Endothelial cell of umbilical vein (primary cell): ENCODE measurements at regions not wholly inside any gene's neighbourhood (a gene's known extent, or its start where the extent isn't known, plus 50 kb on each side); places are given as distances from the start of the nearest gene placed in this dataset.

Experiments used
- BruUV-seq: library from RNA; stranded (reverse); fragments of 400-500 nt; replicated peaks from 2 replicates; lab custom pipeline; 2021; lab: Mats Ljungman, UMichigan
- CTCF ChIA-PET: fragments of 300-600, 350-600 bp; sonication (Branson Sonifier 250); formaldehyde crosslinking; loops from one replicate; lab custom pipeline; 2021; ENCODE audit warnings: antibody characterized with exemption, inconsistent platforms; lab: Charles Lee
- POLR2A ChIA-PET: fragments of 300-600, 350-600 bp; sonication (Branson Sonifier 250); formaldehyde crosslinking; loops from one replicate; lab custom pipeline; 2021; ENCODE audit warnings: antibody characterized with exemption, inconsistent platforms; lab: Charles Lee
- DNase-seq: peaks from one replicate; pipeline ENCODE4 v3.0.0-alpha.2; 2011; ENCODE audit warnings: low read depth, low spot score
- FAIRE-seq: peaks from 2 replicates; lab custom pipeline; 2011; peaks lifted over from hg19 to GRCh38; lab: Jason Lieb, UNC
- H2AFZ ChIP-seq: 2 replicates; pipeline ENCODE4 v1.6.0; 2012; ENCODE audit warnings: low read depth, low read length, control low read depth, inconsistent platforms
- H3K27ac ChIP-seq: 2 replicates; pipeline ENCODE4 v1.5.1; 2011; ENCODE audit warnings: low read depth, mild to moderate bottlenecking, control low read depth, low read length, moderate library complexity; ENCODE audit not compliant: insufficient read depth
- H3K27me3 ChIP-seq, 2 experiments: 2 replicates each; pipeline versions ENCODE4 v1.6.0 to v1.6.1; 2011; ENCODE audit warnings: low read length in 2 of 2, mixed read lengths in 1 of 2; ENCODE audit not compliant: control insufficient read depth in 2 of 2, insufficient read depth in 2 of 2
- H3K36me3 ChIP-seq, 2 experiments: 2 replicates in 1 of 2; 3 replicates in 1 of 2; pipeline ENCODE4 v1.5.1; 2011; ENCODE audit warnings: low read length in 2 of 2, mild to moderate bottlenecking in 1 of 2, moderate library complexity in 1 of 2; ENCODE audit not compliant: control insufficient read depth in 2 of 2, insufficient read depth in 2 of 2; ENCODE audit errors: extremely low read depth in 1 of 2
- H3K4me1 ChIP-seq: 3 replicates; pipeline ENCODE4 v1.5.1; 2011; ENCODE audit warnings: mild to moderate bottlenecking, low read length; ENCODE audit not compliant: control insufficient read depth, insufficient read depth; ENCODE audit errors: extremely low read depth
- H3K4me2 ChIP-seq: 2 replicates; pipeline ENCODE4 v1.6.1; 2011; ENCODE audit warnings: low read length, control low read depth, mixed read lengths; ENCODE audit not compliant: insufficient read depth
- H3K4me3 ChIP-seq, 3 experiments: fragments of 200-600 bp in 1 of 3; sonication (generic), shearing (Covaris generic) in 1 of 3; replicated peaks in 1 of 3; 2 replicates each; pipeline ENCODE4 v1.5.1; 2011 to 2016; ENCODE audit warnings: control low read depth in 3 of 3, low read length in 3 of 3, mild to moderate bottlenecking in 2 of 3, inconsistent platforms in 1 of 3, low read depth in 1 of 3, moderate library complexity in 1 of 3; ENCODE audit not compliant: insufficient read depth in 1 of 3
- H3K79me2 ChIP-seq: 2 replicates; pipeline ENCODE4 v1.6.0; 2012; ENCODE audit warnings: low read length, inconsistent platforms; ENCODE audit not compliant: control insufficient read depth, insufficient read depth
- H3K9ac ChIP-seq: replicated peaks from 2 replicates; pipeline ENCODE3; 2011; ENCODE audit warnings: low read length, control low read depth; ENCODE audit not compliant: insufficient read depth; ENCODE audit errors: extremely low read depth
- H3K9me1 ChIP-seq: replicated peaks from 3 replicates; pipeline ENCODE4 v1.6.0; 2011; ENCODE audit warnings: mild to moderate bottlenecking, low read length; ENCODE audit not compliant: control insufficient read depth, insufficient read depth; ENCODE audit errors: extremely low read depth
- H3K9me3 ChIP-seq: replicated peaks from 2 replicates; pipeline ENCODE4 v1.5.1; 2012; ENCODE audit warnings: low read length, inconsistent platforms; ENCODE audit not compliant: control insufficient read depth, insufficient read depth
- H4K20me1 ChIP-seq: replicated peaks from 2 replicates; pipeline ENCODE3; 2011; ENCODE audit warnings: mild to moderate bottlenecking, low read length; ENCODE audit not compliant: control insufficient read depth, insufficient read depth; ENCODE audit errors: extremely low read depth
- EZH2 ChIP-seq: IDR thresholded peaks from 2 replicates; pipeline ENCODE4 v1.6.1; 2012; ENCODE audit warnings: borderline replicate concordance, low read depth, mild to moderate bottlenecking, moderate library complexity, low read length, inconsistent platforms; ENCODE audit not compliant: severe bottlenecking
- FOS ChIP-seq: IDR thresholded peaks from 2 replicates; pipeline ENCODE4 v1.6.1; 2011; ENCODE audit warnings: mild to moderate bottlenecking, low read length, moderate library complexity, borderline replicate concordance; ENCODE audit not compliant: insufficient read depth
- GATA2 ChIP-seq: IDR thresholded peaks from 2 replicates; pipeline ENCODE4 v1.7.0; 2011; ENCODE audit warnings: low read depth, mild to moderate bottlenecking, moderate library complexity, mixed read lengths, low read length; ENCODE audit not compliant: insufficient read length, insufficient read depth
- JUN ChIP-seq: IDR thresholded peaks from 2 replicates; pipeline ENCODE4 v1.6.1; 2011; ENCODE audit warnings: borderline replicate concordance, low read depth; ENCODE audit not compliant: insufficient read length, insufficient read depth
- MYC ChIP-seq: IDR thresholded peaks from one replicate; pipeline ENCODE4 v1.6.1; 2011; ENCODE audit warnings: mild to moderate bottlenecking, low read depth, low read length
- POLR2A ChIP-seq: IDR thresholded peaks from 2 replicates; pipeline ENCODE4 v1.6.1; 2012; ENCODE audit warnings: low read depth, mild to moderate bottlenecking, control low read depth, low read length
- POLR2AphosphoS5 ChIP-seq: IDR thresholded peaks from 2 replicates; pipeline ENCODE4 v1.6.1; 2012; ENCODE audit warnings: low read depth, mild to moderate bottlenecking, control low read depth, low read length, moderate library complexity; ENCODE audit not compliant: insufficient read depth
- dilution Hi-C: fragments of 300-500 bp; cut with MboI; formaldehyde crosslinking; loops from one replicate; pipeline ENCODE4 v1.15.0; 2019; ENCODE audit warnings: low sequenced_read_pairs; ENCODE audit not compliant: extremely low pct_ligation_motif_present
- intact Hi-C: fragments of 100-400 bp; cut with micrococcal nuclease; formaldehyde crosslinking; loops from one replicate; pipeline ENCODE4 v1.10.0; 2022
- TF ChIP-seq, protein P1 (sequence below), 2 donors: IDR thresholded peaks; 1 replicate in 1 of 2; 2 replicates in 1 of 2; pipeline ENCODE4 v1.5.1; 2011; ENCODE audit warnings: low read length in 2 of 2, mild to moderate bottlenecking in 2 of 2, moderate library complexity in 2 of 2, control low read depth in 1 of 2, inconsistent platforms in 1 of 2, low read depth in 1 of 2; ENCODE audit not compliant: insufficient read depth in 1 of 2; ENCODE audit errors: extremely low read depth in 1 of 2
- TF ChIP-seq, protein P2 (sequence below): IDR thresholded peaks from 2 replicates; pipeline ENCODE4 v1.6.1; 2011; ENCODE audit not compliant: insufficient read depth, insufficient read length

- Histone ChIP-seq H3K27me3 (peaks cover 7 to 8% of the 10 kb centered on the region in 2 experiments), H3K79me2 (no peaks in the 10 kb centered on the region), H3K36me3 (no peaks in the 10 kb centered on the region), H3K9me3 (no peaks in the 10 kb centered on the region), H3K4me1 (no peaks in the 10 kb centered on the region), H3K9ac (no peak overlapping the region), H3K4me3 (no peak overlapping the region), H3K27ac (no peak overlapping the region), H3K4me2 (no peak overlapping the region), H2AFZ (no peak overlapping the region), H3K9me1 (no peaks in the 10 kb centered on the region), H4K20me1 (no peaks in the 10 kb centered on the region)
- TF ChIP-seq, protein P1, sequence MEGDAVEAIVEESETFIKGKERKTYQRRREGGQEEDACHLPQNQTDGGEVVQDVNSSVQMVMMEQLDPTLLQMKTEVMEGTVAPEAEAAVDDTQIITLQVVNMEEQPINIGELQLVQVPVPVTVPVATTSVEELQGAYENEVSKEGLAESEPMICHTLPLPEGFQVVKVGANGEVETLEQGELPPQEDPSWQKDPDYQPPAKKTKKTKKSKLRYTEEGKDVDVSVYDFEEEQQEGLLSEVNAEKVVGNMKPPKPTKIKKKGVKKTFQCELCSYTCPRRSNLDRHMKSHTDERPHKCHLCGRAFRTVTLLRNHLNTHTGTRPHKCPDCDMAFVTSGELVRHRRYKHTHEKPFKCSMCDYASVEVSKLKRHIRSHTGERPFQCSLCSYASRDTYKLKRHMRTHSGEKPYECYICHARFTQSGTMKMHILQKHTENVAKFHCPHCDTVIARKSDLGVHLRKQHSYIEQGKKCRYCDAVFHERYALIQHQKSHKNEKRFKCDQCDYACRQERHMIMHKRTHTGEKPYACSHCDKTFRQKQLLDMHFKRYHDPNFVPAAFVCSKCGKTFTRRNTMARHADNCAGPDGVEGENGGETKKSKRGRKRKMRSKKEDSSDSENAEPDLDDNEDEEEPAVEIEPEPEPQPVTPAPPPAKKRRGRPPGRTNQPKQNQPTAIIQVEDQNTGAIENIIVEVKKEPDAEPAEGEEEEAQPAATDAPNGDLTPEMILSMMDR (IDR thresholded peaks at IDR 0.05; ENCODE audit: extremely low read depth in 1 of 2, insufficient read depth in 1 of 2, low read depth in 1 of 2, low read length in 2 of 2): no peak
- TF ChIP-seq POLR2A (no peak), EZH2 (no peak), GATA2 (no peak), JUN (no peak), POLR2AphosphoS5 (no peak), FOS (no peak), MYC (no peak)
- TF ChIP-seq, protein P2, sequence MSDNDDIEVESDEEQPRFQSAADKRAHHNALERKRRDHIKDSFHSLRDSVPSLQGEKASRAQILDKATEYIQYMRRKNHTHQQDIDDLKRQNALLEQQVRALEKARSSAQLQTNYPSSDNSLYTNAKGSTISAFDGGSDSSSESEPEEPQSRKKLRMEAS: no peak
- intact Hi-C loops (no loop called here), dilution Hi-C loops (no loop called here)
- no TSS peak for BruUV-seq
- no peak for DNase-seq
- POLR2A ChIA-PET: no interaction called here
- FAIRE-seq: no peak
- CTCF ChIA-PET: no interaction called here
Measured at GRCh38 chr13:99693852-99694611, 192.8 kb downstream of the TM9SF2 start.
